ENCODE measurements at regions not wholly inside any gene's neighbourhood (a gene's known extent, or its start where the extent isn't known, plus 50 kb on each side); places are given as distances from the start of the nearest gene placed in this dataset.

- TF ChIP-seq, protein P1, sequence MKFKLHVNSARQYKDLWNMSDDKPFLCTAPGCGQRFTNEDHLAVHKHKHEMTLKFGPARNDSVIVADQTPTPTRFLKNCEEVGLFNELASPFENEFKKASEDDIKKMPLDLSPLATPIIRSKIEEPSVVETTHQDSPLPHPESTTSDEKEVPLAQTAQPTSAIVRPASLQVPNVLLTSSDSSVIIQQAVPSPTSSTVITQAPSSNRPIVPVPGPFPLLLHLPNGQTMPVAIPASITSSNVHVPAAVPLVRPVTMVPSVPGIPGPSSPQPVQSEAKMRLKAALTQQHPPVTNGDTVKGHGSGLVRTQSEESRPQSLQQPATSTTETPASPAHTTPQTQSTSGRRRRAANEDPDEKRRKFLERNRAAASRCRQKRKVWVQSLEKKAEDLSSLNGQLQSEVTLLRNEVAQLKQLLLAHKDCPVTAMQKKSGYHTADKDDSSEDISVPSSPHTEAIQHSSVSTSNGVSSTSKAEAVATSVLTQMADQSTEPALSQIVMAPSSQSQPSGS (CRISPR knock-in tag; IDR thresholded peaks at IDR 0.05; ENCODE audit: borderline replicate concordance, low read depth): no peak
- TF ChIP-seq ZNF396 (CRISPR knock-in tag; IDR thresholded peaks at IDR 0.05; ENCODE audit: borderline replicate concordance): no peak
- TF ChIP-seq ZBTB43 (CRISPR knock-in tag; IDR thresholded peaks at IDR 0.05): no peak
These were observed 411.4 kb upstream of the FAT3 start (continued) for GRCh38 chr11:91813263-91813662.

GRCh38 chr11:91810871-91811270 lies 413.7 kb upstream of the FAT3 start:
- Mint-ChIP-seq H3K4me1 (peaks cover 4% of the 10 kb centered on the region), H3K36me3 (no peaks in the 10 kb centered on the region), H3K27me3 (ENCODE audit: low read depth) (no peaks in the 10 kb centered on the region), H3K9me3 (peaks cover 19% of the 10 kb centered on the region), H3K4me3 (no peak overlapping the region), H3K27ac (no peak overlapping the region)
- POLR2A ChIA-PET: no interaction called here
- no peak for DNase-seq (ENCODE audit: low spot score)
- CTCF ChIA-PET: no interaction called here
- ATAC-seq: no peak
- no peak for TF ChIP-seq RELA (CRISPR knock-in tag; IDR thresholded peaks at IDR 0.05; ENCODE audit: borderline replicate concordance)
- TF ChIP-seq ZNF219 (CRISPR knock-in tag; IDR thresholded peaks at IDR 0.05; ENCODE audit: borderline replicate concordance): no peak
- no peak for TF ChIP-seq ETV6 (CRISPR knock-in tag; IDR thresholded peaks at IDR 0.05)
- no peak for TF ChIP-seq AFF4 (CRISPR knock-in tag; IDR thresholded peaks at IDR 0.05; ENCODE audit: borderline replicate concordance)
- no peak for TF ChIP-seq ATF3 (CRISPR knock-in tag; conservative IDR thresholded peaks at IDR 0.05)
- no peak for TF ChIP-seq GRHL2 (CRISPR knock-in tag; IDR thresholded peaks at IDR 0.05; ENCODE audit: insufficient replicate concordance, severe bottlenecking)
- no peak for TF ChIP-seq NFE2L1 (CRISPR knock-in tag; IDR thresholded peaks at IDR 0.05)
- TF ChIP-seq CREB1 (CRISPR knock-in tag; IDR thresholded peaks at IDR 0.05): no peak
- TF ChIP-seq, protein P2, sequence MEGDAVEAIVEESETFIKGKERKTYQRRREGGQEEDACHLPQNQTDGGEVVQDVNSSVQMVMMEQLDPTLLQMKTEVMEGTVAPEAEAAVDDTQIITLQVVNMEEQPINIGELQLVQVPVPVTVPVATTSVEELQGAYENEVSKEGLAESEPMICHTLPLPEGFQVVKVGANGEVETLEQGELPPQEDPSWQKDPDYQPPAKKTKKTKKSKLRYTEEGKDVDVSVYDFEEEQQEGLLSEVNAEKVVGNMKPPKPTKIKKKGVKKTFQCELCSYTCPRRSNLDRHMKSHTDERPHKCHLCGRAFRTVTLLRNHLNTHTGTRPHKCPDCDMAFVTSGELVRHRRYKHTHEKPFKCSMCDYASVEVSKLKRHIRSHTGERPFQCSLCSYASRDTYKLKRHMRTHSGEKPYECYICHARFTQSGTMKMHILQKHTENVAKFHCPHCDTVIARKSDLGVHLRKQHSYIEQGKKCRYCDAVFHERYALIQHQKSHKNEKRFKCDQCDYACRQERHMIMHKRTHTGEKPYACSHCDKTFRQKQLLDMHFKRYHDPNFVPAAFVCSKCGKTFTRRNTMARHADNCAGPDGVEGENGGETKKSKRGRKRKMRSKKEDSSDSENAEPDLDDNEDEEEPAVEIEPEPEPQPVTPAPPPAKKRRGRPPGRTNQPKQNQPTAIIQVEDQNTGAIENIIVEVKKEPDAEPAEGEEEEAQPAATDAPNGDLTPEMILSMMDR (IDR thresholded peaks at IDR 0.05): no peak
- no peak for TF ChIP-seq SMAD3 (CRISPR knock-in tag; IDR thresholded peaks at IDR 0.05; ENCODE audit: borderline replicate concordance)
- TF ChIP-seq TEAD1 (CRISPR knock-in tag; IDR thresholded peaks at IDR 0.05): no peak
- TF ChIP-seq IRF2 (CRISPR knock-in tag; IDR thresholded peaks at IDR 0.05; ENCODE audit: borderline replicate concordance, low read depth): no peak
- TF ChIP-seq, protein P3, sequence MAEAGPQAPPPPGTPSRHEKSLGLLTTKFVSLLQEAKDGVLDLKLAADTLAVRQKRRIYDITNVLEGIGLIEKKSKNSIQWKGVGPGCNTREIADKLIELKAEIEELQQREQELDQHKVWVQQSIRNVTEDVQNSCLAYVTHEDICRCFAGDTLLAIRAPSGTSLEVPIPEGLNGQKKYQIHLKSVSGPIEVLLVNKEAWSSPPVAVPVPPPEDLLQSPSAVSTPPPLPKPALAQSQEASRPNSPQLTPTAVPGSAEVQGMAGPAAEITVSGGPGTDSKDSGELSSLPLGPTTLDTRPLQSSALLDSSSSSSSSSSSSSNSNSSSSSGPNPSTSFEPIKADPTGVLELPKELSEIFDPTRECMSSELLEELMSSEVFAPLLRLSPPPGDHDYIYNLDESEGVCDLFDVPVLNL (CRISPR knock-in tag; IDR thresholded peaks at IDR 0.05; ENCODE audit: borderline replicate concordance, low read depth): no peak
- TF ChIP-seq ZNF671 (CRISPR knock-in tag; IDR thresholded peaks at IDR 0.05): no peak
- no peak for TF ChIP-seq ZNF416 (CRISPR knock-in tag; IDR thresholded peaks at IDR 0.05)
- TF ChIP-seq ESRRA (CRISPR knock-in tag; IDR thresholded peaks at IDR 0.05; ENCODE audit: borderline replicate concordance): no peak
- TF ChIP-seq, protein P1 (CRISPR knock-in tag; IDR thresholded peaks at IDR 0.05; ENCODE audit: borderline replicate concordance, low read depth): no peak
